Fibroblast of skin of left quadriceps (primary cell): ENCODE measurements at regions not wholly inside any gene's neighbourhood (a gene's known extent, or its start where the extent isn't known, plus 50 kb on each side); places are given as distances from the start of the nearest gene placed in this dataset.
A peak's percentile ranks its signal among the peaks of the same experiment; 100 is the strongest.

Experiments
- DNase-seq, 2 experiments: peaks; one replicate each; pipeline ENCODE4 v3.0.0-alpha.2; 2013; ENCODE audit warnings: low read depth in 2 of 2

DNA sequence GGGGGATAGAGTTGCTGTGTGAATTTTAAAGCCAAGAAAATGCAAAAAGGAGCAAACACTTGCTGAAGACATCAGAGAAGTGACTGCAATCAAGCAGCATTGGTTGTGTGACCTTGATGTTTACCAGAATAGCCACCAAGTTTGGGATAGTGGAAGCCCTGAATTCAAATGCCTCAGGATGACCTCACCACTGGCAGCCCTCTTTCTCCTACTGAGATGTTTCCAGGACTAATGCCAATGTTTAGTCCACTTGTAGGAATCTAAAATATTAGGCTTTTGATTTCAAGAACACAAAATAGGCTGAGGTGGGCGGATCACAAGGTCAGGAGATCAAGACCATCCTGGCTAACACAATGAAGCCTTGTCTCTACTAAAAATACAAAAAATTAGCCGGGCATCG, 112.2 kb upstream of the NUDT12 start:
- no peak for DNase-seq

DNA sequence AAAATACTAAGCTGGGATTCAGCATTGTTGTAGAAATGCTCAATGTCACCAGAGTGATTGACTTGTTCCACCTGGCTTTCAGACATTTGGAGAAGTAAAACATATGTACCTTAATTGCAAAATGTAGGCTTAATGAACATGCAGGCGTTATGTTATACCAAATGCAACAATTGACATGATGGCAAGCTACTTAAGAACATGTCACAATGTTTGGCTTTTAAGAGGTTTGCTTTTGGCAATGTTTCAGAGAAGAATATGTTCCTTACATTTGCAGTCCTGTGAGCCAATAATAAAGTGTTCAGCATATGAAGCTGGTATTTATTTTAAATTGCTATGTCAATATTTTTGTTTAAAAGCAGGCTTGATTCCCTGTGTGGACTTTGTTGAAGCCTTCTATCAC, 111.7 kb upstream of the NUDT12 start:
- no peak for DNase-seq

- DNase-seq, result no peak
Observed at GRCh38 chr5:103669615-103670014, 107.0 kb upstream of the NUDT12 start.

- DNase-seq, result no peak
Observed at GRCh38 chr5:103668281-103668680, 105.7 kb upstream of the NUDT12 start.

- DNase-seq, result peak; percentile 14 to 22
Observed at GRCh38 chr5:103667068-103667467, 104.5 kb upstream of the NUDT12 start.

DNA sequence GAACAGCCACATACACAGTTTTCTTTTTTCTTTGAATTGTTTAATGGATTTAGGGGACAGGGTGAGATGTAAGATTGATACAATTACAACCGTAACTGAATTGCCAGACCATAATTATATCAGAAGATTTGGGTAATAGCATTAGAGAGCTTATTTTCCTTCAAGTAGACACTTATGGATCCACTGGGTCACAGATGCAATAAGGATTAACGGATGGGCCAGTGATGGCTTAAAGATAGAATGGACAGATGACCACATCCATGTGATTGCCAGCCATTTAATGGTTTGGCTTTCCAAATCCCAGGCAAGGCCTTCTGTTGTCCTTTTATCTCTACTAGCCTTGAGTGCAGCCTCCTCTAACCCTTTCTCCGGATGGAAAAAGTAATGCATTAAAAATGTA, 94.7 kb upstream of the NUDT12 start:
- no peak for DNase-seq

DNA sequence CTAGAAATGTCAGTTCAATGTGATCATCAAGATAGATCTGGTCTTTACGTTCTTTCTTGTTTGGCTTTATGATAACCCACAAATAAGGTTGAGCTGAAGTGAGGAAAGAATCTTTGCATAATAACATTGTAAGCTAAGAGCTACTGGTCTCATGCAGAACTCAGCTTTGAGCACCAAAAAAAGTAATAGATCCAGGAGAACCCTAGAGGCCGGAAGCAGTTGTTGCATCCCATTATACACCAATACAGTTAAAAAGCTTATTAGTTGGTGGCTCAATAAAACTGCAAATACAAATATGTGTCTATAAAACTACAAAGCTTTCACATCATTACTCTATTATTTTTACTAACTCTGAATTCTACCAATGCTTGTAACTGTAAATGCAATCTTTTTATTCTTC, 85.5 kb upstream of the NUDT12 start:
- no peak for DNase-seq

GRCh38 chr5:103646698-103647614, 84.4 kb upstream of the NUDT12 start:
- no peak for DNase-seq

GRCh38 chr5:103645816-103646215, 83.2 kb upstream of the NUDT12 start:
- no peak for DNase-seq

- no peak for DNase-seq
Observed at GRCh38 chr5:103638979-103639378, 76.4 kb upstream of the NUDT12 start.

- no peak for DNase-seq
Observed at GRCh38 chr5:103624675-103625074, 62.1 kb upstream of the NUDT12 start.

DNA sequence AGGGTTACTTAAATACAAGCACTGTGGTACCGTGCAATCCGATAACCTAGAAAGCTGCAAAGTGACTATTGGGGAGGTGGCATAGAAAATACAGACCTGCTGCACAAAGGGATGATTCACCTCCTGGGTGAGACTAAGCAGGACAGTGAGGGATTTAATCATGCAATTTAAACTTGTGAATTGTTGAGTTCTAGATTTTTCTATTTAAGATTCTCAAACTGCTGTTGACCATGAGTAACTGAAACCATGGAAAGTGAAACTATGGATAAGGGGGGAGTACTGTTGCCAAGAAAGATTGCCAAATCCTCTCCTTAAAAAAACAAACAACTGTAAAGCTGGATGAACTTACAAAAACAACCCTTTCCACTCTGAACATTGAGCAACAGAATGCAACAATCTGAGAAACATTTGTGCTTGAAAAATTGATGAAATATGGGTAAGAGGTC, 61.5 kb upstream of the NUDT12 start:
- DNase-seq, result peak; percentile 32 to 39

GRCh38 chr5:103623425-103623824, 60.8 kb upstream of the NUDT12 start:
- no peak for DNase-seq

GRCh38 chr5:103621548-103621930, 59.0 kb upstream of the NUDT12 start:
- no peak for DNase-seq

GRCh38 chr5:103620851-103621547, 58.4 kb upstream of the NUDT12 start:
- no peak for DNase-seq

DNA sequence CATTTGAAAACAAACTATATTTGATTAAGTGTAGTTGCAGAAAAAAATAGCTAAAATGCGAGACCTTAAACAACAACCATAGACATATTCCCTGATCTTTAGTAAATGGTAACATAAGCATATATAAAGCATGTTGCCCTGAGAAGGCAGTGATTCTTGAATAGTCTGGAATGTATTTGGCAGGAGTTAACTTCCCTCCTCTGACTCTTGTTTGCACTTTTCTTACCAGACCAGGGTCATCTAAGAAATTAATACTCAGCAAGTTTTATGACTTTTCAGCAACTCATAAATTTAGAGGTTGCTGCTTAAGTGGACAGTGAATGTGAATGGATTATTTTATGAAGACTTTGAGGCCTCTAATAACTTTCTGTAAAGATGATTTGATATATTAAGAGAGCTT, 55.3 kb upstream of the NUDT12 start:
- DNase-seq, result no peak

GRCh38 chr5:103617090-103617489, 54.5 kb upstream of the NUDT12 start:
- DNase-seq, result no peak

DNA sequence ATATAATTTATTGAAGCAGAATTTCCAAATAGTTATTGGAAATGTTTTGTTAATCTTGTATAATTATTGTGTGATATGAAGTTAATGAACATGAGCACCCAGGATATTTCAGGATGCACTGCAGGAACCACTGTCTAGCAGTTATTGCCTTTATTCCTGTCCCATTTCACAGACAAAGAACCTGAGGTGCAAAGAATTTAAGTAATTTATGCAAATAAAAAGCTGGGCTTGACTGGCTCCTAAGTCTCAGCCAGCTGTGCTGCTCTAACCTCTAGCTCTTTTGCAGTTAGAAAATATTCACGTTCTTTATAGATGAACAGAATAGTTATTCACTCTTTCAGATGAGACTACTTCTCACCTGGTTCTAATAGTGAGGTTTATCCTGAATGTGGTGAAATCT, 50.0 kb upstream of the NUDT12 start:
- no peak for DNase-seq
